Activated CD4-positive, alpha-beta T cell treated with anti-CD3 and anti-CD28 coated beads, Interleukin-2, amount 50 U/mL, for 48 hours (primary cell): ENCODE measurements at regions not wholly inside any gene's neighbourhood (a gene's known extent, or its start where the extent isn't known, plus 50 kb on each side); places are given as distances from the start of the nearest gene placed in this dataset.

Experiments
- DNase-seq, 2 experiments: peaks; one replicate each; pipeline ENCODE4 v3.0.0-alpha.2; 2020

DNA sequence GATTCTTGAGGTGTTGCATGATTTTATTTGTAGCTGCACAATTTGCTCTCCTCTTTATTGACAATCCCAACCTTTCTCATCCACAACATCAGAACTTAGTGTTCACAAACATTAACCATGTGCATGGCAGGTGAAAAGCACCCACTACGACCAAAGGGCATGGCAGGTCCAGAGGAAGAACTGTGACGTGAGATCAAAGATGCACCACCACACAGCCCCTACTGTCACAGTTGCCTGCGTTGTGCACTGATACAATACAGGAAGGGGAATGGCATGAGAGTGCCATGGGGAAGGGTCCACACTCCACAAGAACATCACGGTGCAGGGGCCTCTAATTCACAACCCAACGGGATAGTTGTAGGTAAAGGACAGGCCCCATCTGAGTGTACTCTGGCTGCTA, 217.1 kb upstream of the PFKP start:
- DNase-seq: no peak

DNA sequence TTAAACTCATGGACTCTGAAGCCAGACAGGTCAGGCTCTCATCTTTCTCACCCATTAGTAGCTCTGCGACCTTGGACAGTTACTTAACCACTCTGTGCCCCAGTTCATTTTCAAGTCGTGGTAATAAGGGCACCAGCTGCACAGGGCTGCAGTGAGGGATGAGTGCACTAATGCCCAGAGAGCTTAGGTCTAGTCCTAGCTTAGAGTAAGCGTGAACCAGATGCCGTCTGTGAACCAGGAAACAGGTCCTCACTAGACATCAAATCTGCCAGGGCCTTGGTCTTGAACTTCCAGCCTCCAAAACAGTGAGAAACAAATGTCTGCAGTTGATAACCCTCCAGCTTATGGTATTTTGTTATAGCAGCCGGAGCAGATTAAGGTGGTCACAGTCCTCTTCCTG, 222.4 kb upstream of the PFKP start:
- no peak for DNase-seq

DNA sequence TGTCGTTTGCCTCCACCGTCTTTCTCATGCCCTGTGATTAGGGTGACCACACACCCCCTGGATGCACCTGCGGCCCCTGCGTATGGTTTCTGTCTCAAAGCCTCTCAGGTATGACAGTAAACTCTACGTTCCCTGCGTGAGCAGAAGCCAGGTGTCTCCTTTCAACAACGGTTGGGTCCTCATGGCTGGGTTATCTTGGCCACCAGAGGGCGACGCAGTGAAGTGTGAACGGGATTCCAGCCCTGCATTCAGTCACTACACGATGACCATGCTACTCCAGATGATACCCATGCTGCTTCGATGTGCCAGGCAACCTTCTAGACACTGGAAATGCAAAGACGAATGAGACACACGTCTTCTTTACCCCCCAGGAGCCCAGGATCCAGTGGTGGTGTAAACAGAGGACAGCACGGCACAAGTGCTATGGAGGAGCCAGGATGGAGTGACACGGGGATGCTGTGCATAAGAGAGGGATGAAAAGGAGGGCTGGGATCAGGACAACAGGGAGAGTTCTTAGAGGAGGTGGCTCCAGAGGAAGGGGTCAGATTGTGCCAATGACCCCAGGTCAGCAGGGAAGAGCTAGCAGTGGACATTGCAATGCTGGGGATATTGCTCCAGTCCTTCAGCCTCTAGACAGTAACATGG, 228.1 kb upstream of the PFKP start:
- peak; percentile 46 to 63 for DNase-seq

DNA sequence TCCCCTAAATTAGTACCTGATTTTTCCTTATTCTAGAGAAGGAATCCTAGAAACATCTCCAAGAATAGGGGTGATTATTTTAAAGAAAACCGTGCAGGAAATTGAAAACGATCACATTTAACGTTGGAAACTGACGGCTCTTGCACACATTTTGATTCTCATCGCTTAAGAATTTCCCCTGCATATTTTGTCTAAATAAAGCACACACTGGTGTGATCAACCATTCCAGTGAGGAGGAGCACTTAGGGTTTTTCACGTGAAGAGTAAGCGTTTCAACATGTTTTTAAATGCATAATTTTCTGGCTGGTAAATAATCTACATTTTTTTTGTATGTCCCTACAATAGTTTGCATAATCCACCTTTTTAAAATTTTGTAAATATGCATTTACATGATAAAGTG, 229.7 kb upstream of the PFKP start:
- DNase-seq: no peak

DNA sequence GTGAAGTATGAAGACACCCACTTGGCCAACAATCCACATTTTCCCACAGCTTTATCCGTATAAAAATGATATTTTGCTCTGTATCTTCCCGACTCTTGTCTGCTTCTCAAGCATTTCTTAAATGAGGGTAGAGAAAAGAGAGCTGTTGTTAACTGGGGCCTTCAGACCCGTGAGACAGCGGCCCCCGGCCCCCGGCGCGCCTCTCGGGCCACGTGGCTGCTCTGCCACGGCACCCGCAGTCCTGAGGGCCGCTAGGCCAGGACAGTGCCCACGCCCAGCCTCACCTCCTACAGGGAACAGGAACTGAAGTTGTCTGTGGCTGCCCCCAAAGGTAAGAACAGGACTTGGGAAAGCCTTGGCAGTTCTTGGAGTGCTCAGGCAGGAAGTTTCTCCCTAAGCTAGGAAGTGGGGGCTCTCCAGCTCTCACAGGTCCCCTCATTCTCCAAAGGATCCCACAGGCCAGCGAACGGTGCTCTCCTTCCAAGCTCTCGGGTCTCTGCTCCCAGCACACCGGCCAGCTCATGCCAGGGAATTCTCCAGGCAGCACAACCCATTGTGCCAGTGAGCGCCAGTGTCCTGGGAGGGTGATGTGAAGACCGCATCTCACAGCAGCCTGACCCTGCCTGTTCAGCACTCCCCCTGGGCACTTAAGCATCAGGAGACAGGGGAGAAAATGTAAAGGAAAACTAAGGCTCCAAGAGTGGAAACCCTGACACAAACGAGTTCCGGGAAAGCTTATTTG, 230.3 kb upstream of the PFKP start:
- no peak for DNase-seq

DNA sequence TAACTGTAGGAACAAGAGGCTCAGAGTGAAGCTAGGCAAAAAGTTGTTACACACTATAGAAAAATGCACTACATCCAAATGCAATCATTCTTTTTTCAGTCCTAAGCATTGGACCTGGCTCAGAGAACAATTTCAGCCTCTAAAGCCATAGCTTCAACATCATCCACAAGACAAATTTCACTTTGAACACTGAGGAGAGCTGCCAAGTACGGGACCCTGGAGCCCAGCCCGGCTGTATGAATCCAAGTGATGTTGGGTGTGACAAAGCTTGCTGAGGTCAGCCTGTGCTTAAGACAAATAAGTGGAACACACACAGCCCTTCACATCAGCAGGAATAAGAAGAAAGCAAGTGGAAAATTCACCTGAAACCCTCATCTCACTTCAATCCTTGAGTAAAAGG, 233.1 kb upstream of the PFKP start:
- DNase-seq: no peak

DNA sequence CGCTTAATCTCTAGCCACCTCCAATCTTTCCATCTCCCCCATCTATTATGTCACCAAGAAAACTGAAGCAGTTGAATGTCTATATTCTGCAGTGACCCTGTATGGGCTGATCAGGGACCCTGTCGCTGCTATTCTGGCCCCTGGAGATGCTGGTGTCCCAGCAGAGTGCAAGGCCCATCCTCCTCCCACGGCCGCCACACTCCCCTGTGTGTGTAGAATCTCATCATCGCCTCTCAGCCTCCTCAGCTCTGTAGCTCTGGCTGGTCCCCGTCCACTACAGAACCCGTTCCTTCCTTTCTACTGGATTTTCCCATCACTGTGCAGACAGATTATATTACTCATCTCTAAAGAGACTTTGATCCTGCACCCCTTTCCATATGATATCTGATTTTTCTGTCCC, 235.8 kb upstream of the PFKP start:
- no peak for DNase-seq

DNA sequence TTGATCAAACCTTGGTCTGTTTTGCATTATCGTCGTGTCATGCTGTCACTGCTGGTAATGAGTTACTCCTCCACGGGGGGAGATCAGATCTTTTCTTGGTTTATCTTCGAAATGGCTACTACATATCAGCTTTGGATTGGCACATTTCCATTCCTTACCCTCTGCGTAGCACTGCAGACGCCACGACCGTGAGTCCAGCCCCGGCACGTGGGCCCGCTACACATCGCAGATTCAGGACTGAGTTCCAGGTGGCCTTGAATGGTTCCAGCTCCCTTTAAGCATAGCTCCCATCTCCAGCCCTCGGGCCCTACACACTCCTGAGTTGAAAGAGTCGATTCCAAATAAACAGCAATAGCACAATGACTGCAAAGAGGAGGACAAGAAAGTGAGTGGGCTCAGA, 238.6 kb upstream of the PFKP start:
- DNase-seq: no peak

DNA sequence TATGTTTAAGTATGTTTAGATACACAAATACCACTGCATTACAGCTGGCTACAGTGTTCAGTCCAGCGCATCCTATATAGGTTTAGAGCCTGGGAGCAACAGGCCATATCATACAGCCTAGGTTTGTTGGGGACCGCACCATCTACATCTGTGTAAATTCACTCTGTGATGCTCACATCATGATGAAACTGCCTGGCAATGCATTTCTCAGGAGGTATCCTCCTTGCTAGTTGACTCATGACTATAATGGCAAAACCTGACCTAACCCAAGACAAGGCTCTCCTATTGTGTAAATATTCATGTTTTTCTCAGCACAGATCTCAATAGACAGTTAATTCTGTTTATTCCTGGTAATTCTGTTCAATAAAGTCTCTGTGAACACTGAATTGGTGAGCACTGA, 240.7 kb upstream of the PFKP start:
- DNase-seq: no peak

DNA sequence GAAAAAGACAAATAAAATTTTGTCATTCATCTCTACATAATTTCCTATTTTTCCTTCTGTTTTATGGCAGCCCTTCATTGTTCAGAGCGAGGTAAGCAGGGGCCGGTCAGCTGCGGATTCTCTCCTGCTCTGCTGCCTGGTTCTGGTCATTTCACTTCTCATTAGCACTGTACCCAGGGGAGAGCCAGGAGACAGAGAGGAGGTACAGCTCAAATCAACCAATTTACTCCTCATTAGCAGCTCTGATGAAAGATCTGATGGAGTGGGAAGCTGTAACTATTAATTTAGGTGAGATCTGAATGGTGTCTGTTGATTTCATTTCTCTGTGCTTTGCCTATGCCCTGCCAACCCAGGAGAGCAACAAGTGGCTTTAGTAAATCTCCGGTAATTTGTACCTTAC, 241.5 kb upstream of the PFKP start:
- no peak for DNase-seq

DNA sequence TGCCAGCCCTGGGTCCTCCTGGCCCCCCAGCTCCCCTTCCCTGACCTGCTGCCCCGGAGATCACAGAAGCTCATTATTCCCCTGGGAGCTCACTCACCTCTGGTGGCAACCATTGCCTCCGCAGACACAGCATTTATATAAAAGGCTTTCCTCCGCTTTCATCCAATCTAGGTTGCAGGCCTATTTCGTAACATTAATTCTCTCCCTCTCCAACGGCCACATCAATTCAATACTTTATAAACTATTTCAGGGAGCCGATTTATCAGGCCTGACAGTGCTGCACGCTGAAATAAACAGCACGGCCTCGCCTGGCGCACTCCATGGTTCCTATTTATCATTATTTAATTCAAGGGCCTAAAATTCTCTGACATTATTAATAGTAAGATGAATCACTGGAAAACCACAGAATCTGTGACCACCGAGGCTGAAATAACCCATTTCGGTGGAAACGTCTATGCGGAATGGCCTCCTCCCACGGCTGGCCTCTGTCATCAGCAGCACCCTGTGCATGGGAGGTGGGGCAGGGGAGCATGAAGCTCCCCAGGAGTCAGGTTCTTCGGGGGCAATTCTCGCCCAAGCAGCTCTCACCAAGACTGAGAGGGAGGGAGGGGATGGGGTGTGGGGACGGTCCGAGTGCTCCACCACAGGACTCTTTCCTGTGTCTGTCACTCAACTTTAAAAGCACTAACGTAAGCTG, 249.3 kb upstream of the PFKP start:
- DNase-seq: no peak

DNA sequence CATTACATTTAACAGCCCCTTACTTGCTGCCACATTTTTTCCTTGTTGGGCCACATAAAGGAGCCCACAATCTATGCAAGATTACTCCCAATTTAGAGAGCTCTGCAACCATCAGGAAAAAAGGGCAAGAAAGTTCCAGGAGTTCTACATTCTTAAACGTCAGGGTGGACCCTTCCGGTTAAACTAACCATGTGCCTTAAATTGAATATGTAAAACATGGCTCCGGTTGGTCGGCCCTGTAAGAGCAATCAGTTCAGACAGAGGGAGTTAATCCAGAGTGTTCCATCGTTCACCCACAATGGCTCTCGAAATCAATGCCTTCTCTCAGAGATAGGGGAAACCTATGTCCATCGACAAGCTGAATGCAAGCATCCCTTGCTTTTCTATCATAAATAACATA, 253.7 kb upstream of the PFKP start:
- DNase-seq: no peak

DNA sequence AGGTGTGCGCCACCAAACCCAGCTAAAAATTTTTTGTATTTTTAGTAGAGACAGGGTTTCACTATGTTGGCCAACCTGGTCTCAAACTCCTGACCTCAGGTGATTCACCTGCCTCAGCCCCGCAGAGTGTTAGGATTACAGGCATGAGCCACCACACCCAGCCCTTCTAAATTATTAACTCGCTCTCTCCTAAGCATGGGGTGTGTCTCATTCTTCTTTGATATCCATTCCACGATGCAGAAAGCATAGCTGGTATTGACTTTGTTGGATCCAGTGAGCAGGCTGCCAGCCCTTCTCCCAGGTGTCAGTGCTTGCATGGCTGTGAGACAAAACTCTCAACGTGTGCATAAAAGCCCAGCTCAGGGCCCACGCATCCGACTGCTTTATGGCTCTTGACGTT, 254.1 kb upstream of the PFKP start:
- DNase-seq: no peak

DNA sequence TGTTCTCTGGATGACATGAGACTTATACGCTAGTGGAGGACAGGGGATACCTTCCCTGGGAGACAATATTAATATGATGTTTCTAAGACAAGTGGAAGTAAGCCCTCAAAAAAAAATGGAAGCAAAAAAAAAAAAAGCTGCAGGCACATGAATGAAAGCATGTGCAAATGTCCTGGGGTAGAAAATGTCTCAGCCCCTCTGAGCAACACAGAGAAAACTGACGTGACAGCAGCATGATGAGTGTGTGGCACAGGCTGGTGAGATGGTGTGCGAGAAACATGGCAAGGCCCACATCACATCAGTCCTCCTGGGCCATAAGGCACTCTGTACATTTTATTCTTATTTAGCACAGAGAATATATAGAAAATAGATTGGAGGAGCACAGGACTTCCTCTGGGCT, 254.7 kb upstream of the PFKP start:
- DNase-seq: no peak

DNA sequence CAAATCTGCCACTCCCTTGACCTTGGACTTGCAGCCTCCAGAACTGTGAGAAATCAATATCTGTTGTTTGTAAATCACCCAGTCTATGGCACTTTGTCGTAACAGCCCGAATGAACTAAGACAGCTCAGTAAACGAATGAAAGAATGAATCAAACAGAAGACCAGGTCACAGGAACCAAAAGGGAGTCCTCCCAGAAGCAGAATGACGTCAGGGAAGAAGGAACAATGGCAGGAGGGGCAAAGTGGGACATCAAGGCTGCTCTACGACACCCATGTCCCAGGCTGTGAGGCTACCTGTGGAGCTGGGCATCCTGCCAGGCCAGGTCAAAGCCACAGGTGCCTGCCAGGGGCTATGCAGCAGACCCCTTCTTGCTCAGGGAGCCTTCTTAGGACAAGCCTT, 267.2 kb upstream of the PFKP start:
- DNase-seq: no peak

DNA sequence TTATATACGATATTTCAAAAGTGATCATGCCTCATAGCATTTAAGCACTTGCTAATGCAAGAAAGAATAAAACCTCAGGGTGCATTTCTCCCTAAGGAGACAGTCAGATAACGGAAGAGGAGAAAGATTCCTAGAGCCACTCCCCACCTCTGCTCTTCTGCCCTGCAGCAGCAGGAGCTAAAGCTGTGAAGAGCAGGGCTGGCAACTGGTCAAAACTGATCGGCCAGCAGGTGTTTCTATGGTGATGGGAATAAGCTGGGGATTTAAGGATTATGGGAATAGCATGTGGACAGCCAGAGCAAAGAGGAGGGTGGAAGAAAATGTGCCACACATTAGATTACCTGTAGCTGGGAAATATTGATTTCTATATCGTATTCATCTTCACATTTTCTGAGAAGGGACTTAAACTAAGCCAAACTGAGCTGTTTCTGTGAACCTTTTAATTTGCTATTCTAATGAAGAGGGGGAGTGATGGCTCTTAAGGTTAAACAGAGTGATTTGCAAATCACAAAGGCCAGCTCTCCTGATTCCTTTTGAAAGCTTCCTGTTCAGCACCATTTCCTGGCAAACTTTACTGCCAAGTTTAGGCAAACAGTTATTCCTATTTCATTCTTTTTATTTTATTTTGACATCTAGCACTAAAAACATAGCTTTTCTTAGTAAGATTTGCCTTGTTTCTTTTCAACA, 268.9 kb upstream of the PFKP start:
- no peak for DNase-seq

DNA sequence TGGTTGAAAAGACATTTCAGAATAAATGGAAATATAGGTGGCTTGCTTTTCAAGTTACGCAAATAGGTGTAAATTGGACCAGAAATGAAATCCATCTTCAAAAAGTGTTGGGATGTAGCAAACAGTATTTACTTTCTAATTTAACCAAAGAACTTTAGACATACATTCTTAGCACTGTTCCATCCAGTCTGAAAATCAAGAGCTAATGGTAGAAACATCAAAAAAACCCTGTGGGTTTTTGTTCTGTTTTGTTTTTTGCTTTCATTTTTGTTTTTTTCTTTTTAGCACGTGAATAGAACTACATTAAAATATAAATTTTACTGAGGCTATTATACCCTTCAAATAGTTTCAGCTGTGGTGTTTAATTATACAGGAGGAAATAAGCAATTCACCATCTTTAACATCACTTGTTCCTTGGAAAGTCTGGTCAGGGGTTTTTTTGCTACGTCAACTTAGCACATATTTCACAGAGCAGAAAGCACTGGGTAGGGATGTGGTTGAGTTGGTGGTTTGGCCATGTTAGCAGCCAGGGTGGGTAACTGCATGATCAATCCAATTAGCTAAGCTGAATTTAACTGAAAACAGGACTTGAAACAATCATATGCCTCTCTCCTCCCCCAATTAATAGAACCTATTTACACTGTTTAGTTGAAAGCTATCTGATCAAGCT, 275.4 kb upstream of the PFKP start:
- peak in 1 of 2 experiments; percentile 7 for DNase-seq

DNA sequence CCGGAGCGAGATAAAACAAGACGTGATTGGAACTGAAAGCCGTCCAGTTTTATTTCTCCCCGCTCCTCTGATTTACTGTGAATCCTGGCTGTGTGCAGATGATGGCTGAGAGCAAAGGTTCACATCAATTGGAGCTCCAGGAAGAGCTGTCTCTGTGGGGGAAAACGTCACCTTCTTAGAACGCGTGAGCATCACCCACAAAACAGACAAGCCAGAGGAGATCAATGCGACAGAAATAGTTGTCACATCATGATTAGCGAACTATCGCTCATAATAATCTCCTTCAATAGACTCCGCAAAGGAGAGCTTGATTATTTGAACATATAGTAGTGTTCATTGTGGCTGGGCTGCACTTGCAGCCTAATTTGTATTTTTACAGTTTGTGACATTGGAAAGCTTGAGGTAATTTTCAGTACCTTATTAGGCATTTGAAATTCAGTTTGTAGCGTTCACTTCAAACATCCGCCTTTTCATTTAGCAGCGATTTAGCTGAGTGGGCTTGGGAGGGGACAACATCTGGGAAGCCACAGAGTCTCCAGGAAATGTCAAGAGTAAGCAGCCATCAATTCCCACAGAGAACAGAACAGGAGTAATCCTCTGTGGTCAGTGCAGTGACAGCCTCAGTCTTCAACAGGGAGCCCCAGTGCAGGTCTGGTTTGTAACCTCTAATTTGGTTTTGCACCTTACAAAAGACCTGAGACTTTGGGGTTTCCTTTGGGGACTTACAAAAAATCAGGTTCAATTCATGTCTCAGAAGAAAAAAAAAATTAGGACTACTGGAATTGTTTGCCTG, 276.8 kb upstream of the PFKP start:
- no peak for DNase-seq

DNA sequence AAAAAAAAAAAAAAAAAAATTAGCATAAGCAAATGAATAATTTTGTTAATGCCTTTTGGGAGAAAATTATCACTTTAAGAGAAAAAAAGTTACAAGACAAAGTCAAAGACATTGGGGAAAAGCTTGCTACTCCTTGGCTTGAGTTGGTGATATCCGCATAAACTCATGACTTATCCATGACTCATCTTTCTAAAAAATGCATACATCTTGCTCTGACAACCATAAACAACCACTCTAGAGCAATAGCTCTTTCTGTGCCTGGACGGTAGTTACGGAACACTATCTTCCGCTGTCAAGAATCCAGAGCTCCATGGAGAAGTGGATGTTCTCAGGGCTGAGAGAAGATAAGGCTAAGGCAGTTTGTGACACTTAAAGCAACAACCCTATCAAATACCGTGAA, 281.1 kb upstream of the PFKP start:
- DNase-seq: no peak

DNA sequence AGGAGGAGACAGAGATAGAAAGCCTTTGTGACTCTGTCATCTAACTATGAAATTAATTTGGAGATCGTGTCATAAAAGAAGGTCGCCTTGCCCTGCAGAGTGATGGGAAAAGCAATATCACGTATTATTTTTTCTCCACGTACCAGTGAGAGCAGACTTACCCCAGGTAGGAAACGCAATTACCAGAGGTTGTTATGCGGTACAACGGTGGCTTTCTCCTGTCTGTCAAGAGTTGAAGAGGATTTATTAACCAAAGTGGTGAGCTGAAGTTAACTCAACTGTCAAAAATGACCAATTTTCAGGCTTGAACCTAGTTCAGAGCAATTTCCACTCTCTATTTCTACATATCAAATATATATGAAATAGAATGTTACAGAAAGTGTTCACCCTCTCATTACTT, 282.6 kb upstream of the PFKP start:
- no peak for DNase-seq

DNA sequence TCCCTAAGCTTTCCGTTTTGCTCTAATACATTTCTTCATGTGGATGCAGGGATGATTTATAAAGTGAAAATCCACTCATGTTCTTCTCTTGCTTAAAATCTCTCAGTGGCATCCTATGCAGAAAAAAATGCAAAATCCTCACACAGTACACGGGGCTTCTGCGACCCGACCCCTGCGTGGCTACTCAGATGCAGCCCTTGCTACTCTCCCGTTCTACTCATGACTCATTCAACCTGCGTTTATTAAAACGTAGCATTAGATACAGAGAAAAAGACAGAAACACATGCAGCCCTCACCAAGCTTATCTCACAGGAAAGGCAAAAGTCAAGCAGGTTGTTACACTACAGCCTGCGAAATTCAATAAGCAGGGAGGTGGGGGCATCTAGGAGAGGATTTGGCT, 284.4 kb upstream of the PFKP start:
- no peak for DNase-seq

DNA sequence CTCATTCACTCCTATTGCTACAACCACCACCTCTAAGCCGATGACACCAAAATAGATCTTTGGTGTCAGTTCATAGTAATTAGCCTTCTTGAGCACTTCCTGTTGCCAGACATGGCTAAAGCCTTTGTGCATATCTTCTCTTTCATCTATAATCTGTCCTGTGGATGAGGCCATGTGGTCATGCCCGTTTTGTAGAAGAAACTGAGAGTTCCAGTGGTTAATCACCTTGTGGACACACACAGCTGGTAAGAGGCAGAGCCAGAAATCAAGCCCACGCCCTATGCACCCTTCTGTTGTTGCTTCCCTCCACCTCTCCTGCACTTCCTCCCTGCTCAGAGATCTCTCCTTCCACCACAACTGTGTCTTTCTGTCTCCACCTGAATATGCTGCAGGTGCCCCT, 285.1 kb upstream of the PFKP start:
- DNase-seq: no peak
